Endothelial cell of umbilical vein (primary cell): ENCODE measurements at regions not wholly inside any gene's neighbourhood (a gene's known extent, or its start where the extent isn't known, plus 50 kb on each side); places are given as distances from the start of the nearest gene placed in this dataset.

Source experiments
- BruUV-seq: library from RNA; stranded (reverse); fragments of 400-500 nt; replicated peaks from 2 replicates; lab custom pipeline; 2021; lab: Mats Ljungman, UMichigan
- CTCF ChIA-PET: fragments of 300-600, 350-600 bp; sonication (Branson Sonifier 250); formaldehyde crosslinking; loops from one replicate; lab custom pipeline; 2021; ENCODE audit warnings: antibody characterized with exemption, inconsistent platforms; lab: Charles Lee
- POLR2A ChIA-PET: fragments of 300-600, 350-600 bp; sonication (Branson Sonifier 250); formaldehyde crosslinking; loops from one replicate; lab custom pipeline; 2021; ENCODE audit warnings: antibody characterized with exemption, inconsistent platforms; lab: Charles Lee
- DNase-seq: peaks from one replicate; pipeline ENCODE4 v3.0.0-alpha.2; 2011; ENCODE audit warnings: low read depth, low spot score
- FAIRE-seq: peaks from 2 replicates; lab custom pipeline; 2011; peaks lifted over from hg19 to GRCh38; lab: Jason Lieb, UNC
- H2AFZ ChIP-seq: 2 replicates; pipeline ENCODE4 v1.6.0; 2012; ENCODE audit warnings: low read depth, low read length, control low read depth, inconsistent platforms
- H3K27ac ChIP-seq: 2 replicates; pipeline ENCODE4 v1.5.1; 2011; ENCODE audit warnings: low read depth, mild to moderate bottlenecking, control low read depth, low read length, moderate library complexity; ENCODE audit not compliant: insufficient read depth
- H3K27me3 ChIP-seq, 2 experiments: 2 replicates each; pipeline versions ENCODE4 v1.6.0 to v1.6.1; 2011; ENCODE audit warnings: low read length in 2 of 2, mixed read lengths in 1 of 2; ENCODE audit not compliant: control insufficient read depth in 2 of 2, insufficient read depth in 2 of 2
- H3K36me3 ChIP-seq, 2 experiments: 2 replicates in 1 of 2; 3 replicates in 1 of 2; pipeline ENCODE4 v1.5.1; 2011; ENCODE audit warnings: low read length in 2 of 2, mild to moderate bottlenecking in 1 of 2, moderate library complexity in 1 of 2; ENCODE audit not compliant: control insufficient read depth in 2 of 2, insufficient read depth in 2 of 2; ENCODE audit errors: extremely low read depth in 1 of 2
- H3K4me1 ChIP-seq: 3 replicates; pipeline ENCODE4 v1.5.1; 2011; ENCODE audit warnings: mild to moderate bottlenecking, low read length; ENCODE audit not compliant: control insufficient read depth, insufficient read depth; ENCODE audit errors: extremely low read depth
- H3K4me2 ChIP-seq: 2 replicates; pipeline ENCODE4 v1.6.1; 2011; ENCODE audit warnings: low read length, control low read depth, mixed read lengths; ENCODE audit not compliant: insufficient read depth
- H3K4me3 ChIP-seq, 3 experiments: fragments of 200-600 bp in 1 of 3; sonication (generic), shearing (Covaris generic) in 1 of 3; replicated peaks in 1 of 3; 2 replicates each; pipeline ENCODE4 v1.5.1; 2011 to 2016; ENCODE audit warnings: control low read depth in 3 of 3, low read length in 3 of 3, mild to moderate bottlenecking in 2 of 3, inconsistent platforms in 1 of 3, low read depth in 1 of 3, moderate library complexity in 1 of 3; ENCODE audit not compliant: insufficient read depth in 1 of 3
- H3K79me2 ChIP-seq: 2 replicates; pipeline ENCODE4 v1.6.0; 2012; ENCODE audit warnings: low read length, inconsistent platforms; ENCODE audit not compliant: control insufficient read depth, insufficient read depth
- H3K9ac ChIP-seq: replicated peaks from 2 replicates; pipeline ENCODE3; 2011; ENCODE audit warnings: low read length, control low read depth; ENCODE audit not compliant: insufficient read depth; ENCODE audit errors: extremely low read depth
- H3K9me1 ChIP-seq: replicated peaks from 3 replicates; pipeline ENCODE4 v1.6.0; 2011; ENCODE audit warnings: mild to moderate bottlenecking, low read length; ENCODE audit not compliant: control insufficient read depth, insufficient read depth; ENCODE audit errors: extremely low read depth
- H3K9me3 ChIP-seq: replicated peaks from 2 replicates; pipeline ENCODE4 v1.5.1; 2012; ENCODE audit warnings: low read length, inconsistent platforms; ENCODE audit not compliant: control insufficient read depth, insufficient read depth
- H4K20me1 ChIP-seq: replicated peaks from 2 replicates; pipeline ENCODE3; 2011; ENCODE audit warnings: mild to moderate bottlenecking, low read length; ENCODE audit not compliant: control insufficient read depth, insufficient read depth; ENCODE audit errors: extremely low read depth
- EZH2 ChIP-seq: IDR thresholded peaks from 2 replicates; pipeline ENCODE4 v1.6.1; 2012; ENCODE audit warnings: borderline replicate concordance, low read depth, mild to moderate bottlenecking, moderate library complexity, low read length, inconsistent platforms; ENCODE audit not compliant: severe bottlenecking
- FOS ChIP-seq: IDR thresholded peaks from 2 replicates; pipeline ENCODE4 v1.6.1; 2011; ENCODE audit warnings: mild to moderate bottlenecking, low read length, moderate library complexity, borderline replicate concordance; ENCODE audit not compliant: insufficient read depth
- GATA2 ChIP-seq: IDR thresholded peaks from 2 replicates; pipeline ENCODE4 v1.7.0; 2011; ENCODE audit warnings: low read depth, mild to moderate bottlenecking, moderate library complexity, mixed read lengths, low read length; ENCODE audit not compliant: insufficient read length, insufficient read depth
- JUN ChIP-seq: IDR thresholded peaks from 2 replicates; pipeline ENCODE4 v1.6.1; 2011; ENCODE audit warnings: borderline replicate concordance, low read depth; ENCODE audit not compliant: insufficient read length, insufficient read depth
- MYC ChIP-seq: IDR thresholded peaks from one replicate; pipeline ENCODE4 v1.6.1; 2011; ENCODE audit warnings: mild to moderate bottlenecking, low read depth, low read length
- POLR2A ChIP-seq: IDR thresholded peaks from 2 replicates; pipeline ENCODE4 v1.6.1; 2012; ENCODE audit warnings: low read depth, mild to moderate bottlenecking, control low read depth, low read length
- POLR2AphosphoS5 ChIP-seq: IDR thresholded peaks from 2 replicates; pipeline ENCODE4 v1.6.1; 2012; ENCODE audit warnings: low read depth, mild to moderate bottlenecking, control low read depth, low read length, moderate library complexity; ENCODE audit not compliant: insufficient read depth
- dilution Hi-C: fragments of 300-500 bp; cut with MboI; formaldehyde crosslinking; loops from one replicate; pipeline ENCODE4 v1.15.0; 2019; ENCODE audit warnings: low sequenced_read_pairs; ENCODE audit not compliant: extremely low pct_ligation_motif_present
- intact Hi-C: fragments of 100-400 bp; cut with micrococcal nuclease; formaldehyde crosslinking; loops from one replicate; pipeline ENCODE4 v1.10.0; 2022
- TF ChIP-seq, protein P1 (sequence below): IDR thresholded peaks from 2 replicates; pipeline ENCODE4 v1.6.1; 2011; ENCODE audit not compliant: insufficient read depth, insufficient read length
- TF ChIP-seq, protein P2 (sequence below), 2 donors: IDR thresholded peaks; 1 replicate in 1 of 2; 2 replicates in 1 of 2; pipeline ENCODE4 v1.5.1; 2011; ENCODE audit warnings: low read length in 2 of 2, mild to moderate bottlenecking in 2 of 2, moderate library complexity in 2 of 2, control low read depth in 1 of 2, inconsistent platforms in 1 of 2, low read depth in 1 of 2; ENCODE audit not compliant: insufficient read depth in 1 of 2; ENCODE audit errors: extremely low read depth in 1 of 2

DNA sequence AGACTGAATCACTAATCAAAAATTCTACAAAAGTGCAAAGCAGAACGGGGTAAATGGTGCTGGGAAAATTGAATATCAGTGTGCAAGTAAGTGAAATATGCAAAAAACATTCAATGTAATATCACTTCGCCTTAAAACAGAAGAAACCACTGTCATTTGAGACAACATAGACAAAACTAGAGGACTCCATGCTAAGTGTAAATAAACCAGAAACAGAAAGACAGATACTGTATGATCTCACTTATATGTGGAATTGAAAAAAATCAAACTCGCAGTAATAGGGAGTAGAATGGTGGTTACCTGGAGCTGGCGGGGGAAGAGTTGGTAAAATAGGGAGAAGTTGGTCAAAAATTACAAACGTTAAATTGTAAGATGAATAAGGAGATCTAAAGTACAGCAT, 1420.0 kb upstream of the CDH2 start:
- Histone ChIP-seq H3K79me2 (no peaks in the 10 kb centered on the region), H3K9me1 (no peaks in the 10 kb centered on the region), H3K9me3 (no peaks in the 10 kb centered on the region), H3K4me1 (no peaks in the 10 kb centered on the region), H3K36me3 (no peaks in the 10 kb centered on the region), H3K27me3 (no peaks in the 10 kb centered on the region), H3K9ac (no peak overlapping the region), H4K20me1 (no peaks in the 10 kb centered on the region), H3K27ac (no peak overlapping the region), H3K4me3 (no peak overlapping the region), H3K4me2 (no peak overlapping the region), H2AFZ (no peak overlapping the region)
- ChIA-PET POLR2A (no interaction called here), CTCF (no interaction called here)
- TF ChIP-seq, protein P1, sequence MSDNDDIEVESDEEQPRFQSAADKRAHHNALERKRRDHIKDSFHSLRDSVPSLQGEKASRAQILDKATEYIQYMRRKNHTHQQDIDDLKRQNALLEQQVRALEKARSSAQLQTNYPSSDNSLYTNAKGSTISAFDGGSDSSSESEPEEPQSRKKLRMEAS = no peak
- TF ChIP-seq POLR2A (no peak), GATA2 (no peak), POLR2AphosphoS5 (no peak), JUN (no peak), MYC (no peak), EZH2 (no peak), FOS (no peak)
- TF ChIP-seq, protein P2, sequence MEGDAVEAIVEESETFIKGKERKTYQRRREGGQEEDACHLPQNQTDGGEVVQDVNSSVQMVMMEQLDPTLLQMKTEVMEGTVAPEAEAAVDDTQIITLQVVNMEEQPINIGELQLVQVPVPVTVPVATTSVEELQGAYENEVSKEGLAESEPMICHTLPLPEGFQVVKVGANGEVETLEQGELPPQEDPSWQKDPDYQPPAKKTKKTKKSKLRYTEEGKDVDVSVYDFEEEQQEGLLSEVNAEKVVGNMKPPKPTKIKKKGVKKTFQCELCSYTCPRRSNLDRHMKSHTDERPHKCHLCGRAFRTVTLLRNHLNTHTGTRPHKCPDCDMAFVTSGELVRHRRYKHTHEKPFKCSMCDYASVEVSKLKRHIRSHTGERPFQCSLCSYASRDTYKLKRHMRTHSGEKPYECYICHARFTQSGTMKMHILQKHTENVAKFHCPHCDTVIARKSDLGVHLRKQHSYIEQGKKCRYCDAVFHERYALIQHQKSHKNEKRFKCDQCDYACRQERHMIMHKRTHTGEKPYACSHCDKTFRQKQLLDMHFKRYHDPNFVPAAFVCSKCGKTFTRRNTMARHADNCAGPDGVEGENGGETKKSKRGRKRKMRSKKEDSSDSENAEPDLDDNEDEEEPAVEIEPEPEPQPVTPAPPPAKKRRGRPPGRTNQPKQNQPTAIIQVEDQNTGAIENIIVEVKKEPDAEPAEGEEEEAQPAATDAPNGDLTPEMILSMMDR (IDR thresholded peaks at IDR 0.05; ENCODE audit: extremely low read depth in 1 of 2, insufficient read depth in 1 of 2, low read depth in 1 of 2, low read length in 2 of 2) = no peak
- intact Hi-C loops (no loop called here), dilution Hi-C loops (no loop called here)
- no TSS peak for BruUV-seq
- DNase-seq = no peak
- FAIRE-seq = no peak
